MM.1S (cell line): ENCODE measurements at regions not wholly inside any gene's neighbourhood (a gene's known extent, or its start where the extent isn't known, plus 50 kb on each side); places are given as distances from the start of the nearest gene placed in this dataset.

Source experiments
- CTCF ChIP-seq: fragments of 300-600 bp; sonication (generic); IDR thresholded peaks from 2 replicates; pipeline ENCODE4 v1.5.1; 2016; ENCODE audit warnings: antibody characterized with exemption, low read length, mixed read lengths
- EZH2phosphoT487 ChIP-seq: fragments of 300-600 bp; sonication (generic); IDR thresholded peaks from 2 replicates; pipeline ENCODE4 v1.6.1; 2018; ENCODE audit warnings: antibody characterized with exemption, low read length

- TF ChIP-seq CTCF (no peak), EZH2phosphoT487 (no peak)
Measured at GRCh38 chr17:71547904-71548303, 572.9 kb upstream of the SOX9 start.
